ENCODE measurements at regions not wholly inside any gene's neighbourhood (a gene's known extent, or its start where the extent isn't known, plus 50 kb on each side); places are given as distances from the start of the nearest gene placed in this dataset.

DNA sequence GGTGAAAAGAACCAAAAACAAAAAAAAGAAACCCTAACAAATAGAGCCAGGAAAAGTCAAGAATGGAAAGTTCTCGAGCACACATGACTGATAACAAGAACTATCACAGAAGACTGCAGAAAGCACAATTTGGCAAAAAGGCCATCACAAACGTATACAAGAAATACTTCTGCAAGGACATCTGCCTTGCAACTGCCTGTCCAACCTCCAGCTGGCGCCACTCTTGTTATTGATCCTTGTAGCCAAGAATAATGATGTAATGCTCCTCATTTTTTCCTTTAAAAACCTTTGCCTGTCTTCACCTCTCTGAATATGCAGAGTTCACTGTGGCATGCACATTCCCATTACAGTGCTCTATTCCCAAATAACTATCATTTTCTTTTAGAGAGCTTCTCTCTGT is 87.9 kb upstream of the BMP5 start:
- H2AFZ ChIP-seq (ENCODE audit: low read length), result no peak overlapping the region
- CTCF ChIA-PET, result interaction anchor here (0.6 kb wide), 2 partner anchors 216 to 1069 kb away, joined by 3 read pairs; no protein-coding TSS in a partner anchor
- peak; percentile 28 for DNase-seq

DNA sequence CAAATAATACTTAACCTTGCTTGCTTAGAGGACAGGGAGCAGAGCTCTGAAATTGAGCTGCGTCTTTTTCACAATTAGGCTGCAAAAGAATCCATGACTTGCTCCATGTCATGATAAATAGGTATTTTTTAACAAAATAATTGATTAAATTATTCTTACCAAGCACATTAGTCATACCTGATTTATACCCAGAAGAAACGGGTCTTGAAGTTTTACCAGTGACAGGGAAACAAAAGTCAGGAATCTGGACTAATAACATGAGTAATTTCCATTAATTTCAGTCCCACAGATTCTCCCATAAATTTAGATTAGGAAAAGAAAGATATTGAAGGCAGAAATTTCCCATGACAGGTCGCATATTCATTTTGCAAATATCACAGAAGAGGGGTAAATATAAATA is 85.0 kb upstream of the BMP5 start:
- H3K9me3 ChIP-seq (ENCODE audit: low read length), result no peaks in the 10 kb centered on the region
- no peaks in the 10 kb centered on the region for H3F3A ChIP-seq (ENCODE audit: low read length, unreplicated experiment)
- BruUV-seq (replicated peaks), result no TSS peak
- no peaks in the 10 kb centered on the region for H3K4me1 ChIP-seq (ENCODE audit: insufficient read depth, low read length)
- POLR2A ChIA-PET (ENCODE audit: unreplicated experiment), result no interaction called here
- H3K9me2 ChIP-seq (replicated peaks; ENCODE audit: low read length), result no peaks in the 10 kb centered on the region
- no peaks in the 10 kb centered on the region for H4K20me1 ChIP-seq (ENCODE audit: low read length)
- no peak overlapping the region for H3K4me2 ChIP-seq (ENCODE audit: low read length)
- TF ChIP-seq, protein P1, sequence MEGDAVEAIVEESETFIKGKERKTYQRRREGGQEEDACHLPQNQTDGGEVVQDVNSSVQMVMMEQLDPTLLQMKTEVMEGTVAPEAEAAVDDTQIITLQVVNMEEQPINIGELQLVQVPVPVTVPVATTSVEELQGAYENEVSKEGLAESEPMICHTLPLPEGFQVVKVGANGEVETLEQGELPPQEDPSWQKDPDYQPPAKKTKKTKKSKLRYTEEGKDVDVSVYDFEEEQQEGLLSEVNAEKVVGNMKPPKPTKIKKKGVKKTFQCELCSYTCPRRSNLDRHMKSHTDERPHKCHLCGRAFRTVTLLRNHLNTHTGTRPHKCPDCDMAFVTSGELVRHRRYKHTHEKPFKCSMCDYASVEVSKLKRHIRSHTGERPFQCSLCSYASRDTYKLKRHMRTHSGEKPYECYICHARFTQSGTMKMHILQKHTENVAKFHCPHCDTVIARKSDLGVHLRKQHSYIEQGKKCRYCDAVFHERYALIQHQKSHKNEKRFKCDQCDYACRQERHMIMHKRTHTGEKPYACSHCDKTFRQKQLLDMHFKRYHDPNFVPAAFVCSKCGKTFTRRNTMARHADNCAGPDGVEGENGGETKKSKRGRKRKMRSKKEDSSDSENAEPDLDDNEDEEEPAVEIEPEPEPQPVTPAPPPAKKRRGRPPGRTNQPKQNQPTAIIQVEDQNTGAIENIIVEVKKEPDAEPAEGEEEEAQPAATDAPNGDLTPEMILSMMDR (conservative IDR thresholded peaks at IDR 0.05; ENCODE audit: low read depth, low read length), result no peak
- no peak for TF ChIP-seq EZH2 (IDR thresholded peaks at IDR 0.05; ENCODE audit: low read length, unreplicated experiment)
- TF ChIP-seq EZH2phosphoT487 (IDR thresholded peaks at IDR 0.05; ENCODE audit: borderline replicate concordance, low read length), result no peak
- H3K9ac ChIP-seq (ENCODE audit: low read length), result no peak overlapping the region
- CTCF ChIA-PET, result no interaction called here
- no peaks in the 10 kb centered on the region for H3K27me3 ChIP-seq (ENCODE audit: low read length)
- intact Hi-C loops (cut with micrococcal nuclease), result no loop called here
- ATAC-seq (no peak), DNase-seq (no peak)
- no peak overlapping the region for H3K4me3 ChIP-seq (ENCODE audit: low read length)
- H2AFZ ChIP-seq (ENCODE audit: low read length), result no peak overlapping the region
- no peaks in the 10 kb centered on the region for H3K79me2 ChIP-seq (ENCODE audit: low read length)
- H3K36me3 ChIP-seq (ENCODE audit: low read depth, low read length), result no peaks in the 10 kb centered on the region
- no peak overlapping the region for H3K27ac ChIP-seq (ENCODE audit: low read length)

More for the DNA sequence above, 87.9 kb upstream of the BMP5 start:
- Histone ChIP-seq H3K79me2 (ENCODE audit: low read length) (no peaks in the 10 kb centered on the region), H3K4me2 (ENCODE audit: low read length) (no peak overlapping the region), H3K4me3 (ENCODE audit: low read length) (no peak overlapping the region), H3K9me3 (ENCODE audit: low read length) (no peaks in the 10 kb centered on the region), H3F3A (ENCODE audit: low read length, unreplicated experiment) (no peaks in the 10 kb centered on the region), H3K9ac (ENCODE audit: low read length) (no peak overlapping the region), H3K36me3 (ENCODE audit: low read depth, low read length) (no peaks in the 10 kb centered on the region), H3K27me3 (ENCODE audit: low read length) (no peaks in the 10 kb centered on the region), H4K20me1 (ENCODE audit: low read length) (no peaks in the 10 kb centered on the region), H3K4me1 (ENCODE audit: insufficient read depth, low read length) (no peaks in the 10 kb centered on the region), H3K9me2 (replicated peaks; ENCODE audit: low read length) (no peaks in the 10 kb centered on the region), H3K27ac (ENCODE audit: low read length) (no peak overlapping the region)
- BruUV-seq (replicated peaks), result no TSS peak
- no peak for ATAC-seq
- POLR2A ChIA-PET (ENCODE audit: unreplicated experiment), result no interaction called here
- intact Hi-C loops (cut with micrococcal nuclease), result no loop called here
- TF ChIP-seq EZH2 (IDR thresholded peaks at IDR 0.05; ENCODE audit: low read length, unreplicated experiment), result no peak
- TF ChIP-seq, protein P1 (conservative IDR thresholded peaks at IDR 0.05; ENCODE audit: low read depth, low read length), result peak; percentile 62
- no peak for TF ChIP-seq EZH2phosphoT487 (IDR thresholded peaks at IDR 0.05; ENCODE audit: borderline replicate concordance, low read length)

DNA sequence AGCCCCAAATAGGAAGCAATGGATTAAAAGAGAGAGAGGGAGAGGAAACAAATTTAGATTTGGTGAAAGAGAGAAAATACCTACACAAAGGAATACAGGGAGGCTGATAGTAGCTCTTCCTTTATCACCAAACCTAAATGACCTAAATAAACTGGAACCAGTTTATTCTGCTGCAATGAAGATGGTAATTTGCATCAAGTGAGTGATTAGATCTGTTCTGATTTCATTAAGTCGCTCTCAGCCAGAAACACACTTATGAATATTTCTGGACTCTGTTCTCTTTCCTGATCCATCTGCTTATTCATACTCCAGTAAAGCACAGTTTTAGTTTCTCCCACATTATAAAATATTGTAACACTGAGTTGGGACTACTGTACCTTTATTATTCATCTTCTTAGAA is 83.4 kb upstream of the BMP5 start:
- no peaks in the 10 kb centered on the region for H3K79me2 ChIP-seq (ENCODE audit: low read length)
- H3K27me3 ChIP-seq (ENCODE audit: low read length), result no peaks in the 10 kb centered on the region
- no peak overlapping the region for H3K27ac ChIP-seq (ENCODE audit: low read length)
- no TSS peak for BruUV-seq (replicated peaks)
- no peaks in the 10 kb centered on the region for H3K36me3 ChIP-seq (ENCODE audit: low read depth, low read length)
- no peaks in the 10 kb centered on the region for H3K4me1 ChIP-seq (ENCODE audit: insufficient read depth, low read length)
- H3K9me3 ChIP-seq (ENCODE audit: low read length), result no peaks in the 10 kb centered on the region
- CTCF ChIA-PET, result no interaction called here
- no peak for DNase-seq
- H3K9me2 ChIP-seq (replicated peaks; ENCODE audit: low read length), result no peaks in the 10 kb centered on the region
- ATAC-seq, result no peak
- POLR2A ChIA-PET (ENCODE audit: unreplicated experiment), result no interaction called here
- no peaks in the 10 kb centered on the region for H3F3A ChIP-seq (ENCODE audit: low read length, unreplicated experiment)
- no peak overlapping the region for H2AFZ ChIP-seq (ENCODE audit: low read length)
- no peaks in the 10 kb centered on the region for H4K20me1 ChIP-seq (ENCODE audit: low read length)
- H3K9ac ChIP-seq (ENCODE audit: low read length), result no peak overlapping the region
- intact Hi-C loops (cut with micrococcal nuclease), result no loop called here
- H3K4me3 ChIP-seq (ENCODE audit: low read length), result no peak overlapping the region
- TF ChIP-seq EZH2phosphoT487 (IDR thresholded peaks at IDR 0.05; ENCODE audit: borderline replicate concordance, low read length), result no peak
- TF ChIP-seq, protein P1 (conservative IDR thresholded peaks at IDR 0.05; ENCODE audit: low read depth, low read length), result no peak
- TF ChIP-seq EZH2 (IDR thresholded peaks at IDR 0.05; ENCODE audit: low read length, unreplicated experiment), result no peak
- H3K4me2 ChIP-seq (ENCODE audit: low read length), result no peak overlapping the region
